Testis (tissue), 2 donors: ENCODE measurements at regions not wholly inside any gene's neighbourhood (a gene's known extent, or its start where the extent isn't known, plus 50 kb on each side); places are given as distances from the start of the nearest gene placed in this dataset.
A peak's percentile ranks its signal among the peaks of the same experiment; 100 is the strongest.

Experiments used
- DNase-seq: peaks from one replicate; pipeline ENCODE4 v3.0.0-alpha.2; 2019
- H3K27ac ChIP-seq, 2 donors: fragments of 200-600 bp; sonication (generic); one replicate each; pipeline ENCODE4 v1.5.1; 2019
- H3K27me3 ChIP-seq: fragments of 200-600 bp; sonication (generic); one replicate; pipeline ENCODE4 v1.5.1; 2019
- H3K36me3 ChIP-seq: fragments of 200-600 bp; sonication (generic); one replicate; pipeline ENCODE4 v1.5.1; 2017; ENCODE audit warnings: low read depth; ENCODE audit errors: missing control alignments
- H3K4me1 ChIP-seq: fragments of 200-600 bp; sonication (generic); one replicate; pipeline ENCODE4 v1.5.1; 2019
- H3K4me3 ChIP-seq, 2 donors: fragments of 200-600 bp; sonication (generic); one replicate each; pipeline ENCODE4 v1.5.1; 2017 to 2019
- H3K9me3 ChIP-seq: fragments of 200-600 bp; sonication (generic); one replicate; pipeline ENCODE4 v1.5.1; 2017
- POLR2A ChIP-seq: fragments of 450-650 bp; IDR thresholded peaks from one replicate; pipeline ENCODE4 v1.6.1; 2017; ENCODE audit warnings: antibody characterized with exemption, mild to moderate bottlenecking, moderate library complexity
- WGBS, 2 donors: methylation state at CpG; one replicate each; pipeline ENCODE4 v1.1.5; 2018; 5-methylcytosine and 5-hydroxymethylcytosine counted together
- intact Hi-C: fragments of 100-400 bp; cut with DNase I; formaldehyde crosslinking; loops from one replicate; pipeline ENCODE4 v1.15.1; 2023; ENCODE audit warnings: low total_unique reads
- TF ChIP-seq, protein P1 (sequence below), 3 experiments: fragments of 450-650 bp in 2 of 3; fragments of 200-600 bp in 1 of 3; sonication (generic) in 1 of 3; IDR thresholded peaks; one replicate each; pipeline ENCODE4 v1.5.1; 2016 to 2019; ENCODE audit warnings: antibody characterized with exemption in 3 of 3, mild to moderate bottlenecking in 2 of 3, moderate library complexity in 1 of 3

DNA sequence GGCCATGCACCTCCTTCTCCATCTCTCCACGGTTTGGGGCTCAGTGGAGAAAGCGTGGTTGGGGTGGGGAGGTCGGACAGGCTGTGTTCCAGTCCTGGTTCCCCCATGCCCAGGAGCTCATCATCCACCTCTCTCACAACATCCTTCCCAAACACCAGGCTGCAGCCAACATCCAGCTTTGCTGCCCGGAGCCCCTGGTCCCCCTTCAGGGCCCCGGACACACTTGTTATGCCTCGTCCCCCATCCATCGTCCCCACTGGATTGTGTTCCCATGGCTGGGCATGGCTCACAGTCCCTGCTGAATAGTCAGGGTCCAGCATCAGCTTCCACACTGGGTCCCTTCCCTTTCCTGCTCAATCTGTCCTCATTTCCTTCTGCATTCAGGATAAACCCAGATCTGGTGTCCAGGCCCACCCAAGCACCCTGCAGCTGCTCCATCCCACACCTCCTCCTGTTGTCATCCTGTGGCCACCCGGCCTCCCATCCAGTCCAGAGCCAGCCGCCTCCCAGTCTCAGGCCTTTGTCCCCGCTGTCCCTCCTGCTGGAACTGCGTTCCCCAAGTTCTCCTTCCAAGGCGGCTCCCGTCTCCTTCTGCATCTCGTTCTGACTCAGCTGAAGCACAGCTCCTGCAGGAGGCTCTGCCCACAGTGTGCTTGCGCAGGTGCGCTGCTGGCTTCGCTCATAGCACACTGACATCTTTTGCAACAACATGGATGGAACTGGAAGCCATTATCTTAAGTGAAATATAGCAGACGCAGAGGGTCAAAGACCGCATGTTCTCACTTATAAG lies 211.4 kb upstream of the RTL1 start:
- Histone ChIP-seq H3K27me3 (no peaks in the 10 kb centered on the region), H3K27ac (no peak overlapping the region), H3K4me3 (no peak overlapping the region), H3K36me3 (no peaks in the 10 kb centered on the region), H3K4me1 (peaks cover 4% of the 10 kb centered on the region), H3K9me3 (no peaks in the 10 kb centered on the region)
- TF ChIP-seq, protein P1, sequence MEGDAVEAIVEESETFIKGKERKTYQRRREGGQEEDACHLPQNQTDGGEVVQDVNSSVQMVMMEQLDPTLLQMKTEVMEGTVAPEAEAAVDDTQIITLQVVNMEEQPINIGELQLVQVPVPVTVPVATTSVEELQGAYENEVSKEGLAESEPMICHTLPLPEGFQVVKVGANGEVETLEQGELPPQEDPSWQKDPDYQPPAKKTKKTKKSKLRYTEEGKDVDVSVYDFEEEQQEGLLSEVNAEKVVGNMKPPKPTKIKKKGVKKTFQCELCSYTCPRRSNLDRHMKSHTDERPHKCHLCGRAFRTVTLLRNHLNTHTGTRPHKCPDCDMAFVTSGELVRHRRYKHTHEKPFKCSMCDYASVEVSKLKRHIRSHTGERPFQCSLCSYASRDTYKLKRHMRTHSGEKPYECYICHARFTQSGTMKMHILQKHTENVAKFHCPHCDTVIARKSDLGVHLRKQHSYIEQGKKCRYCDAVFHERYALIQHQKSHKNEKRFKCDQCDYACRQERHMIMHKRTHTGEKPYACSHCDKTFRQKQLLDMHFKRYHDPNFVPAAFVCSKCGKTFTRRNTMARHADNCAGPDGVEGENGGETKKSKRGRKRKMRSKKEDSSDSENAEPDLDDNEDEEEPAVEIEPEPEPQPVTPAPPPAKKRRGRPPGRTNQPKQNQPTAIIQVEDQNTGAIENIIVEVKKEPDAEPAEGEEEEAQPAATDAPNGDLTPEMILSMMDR (IDR thresholded peaks at IDR 0.05): no peak
- no peak for TF ChIP-seq POLR2A
- WGBS, 2 donors: 93 to 94% methylated on average over 18 to 19 of the region's 19 CpGs
- intact Hi-C loops: no loop called here
- peak; percentile 4 for DNase-seq

DNA sequence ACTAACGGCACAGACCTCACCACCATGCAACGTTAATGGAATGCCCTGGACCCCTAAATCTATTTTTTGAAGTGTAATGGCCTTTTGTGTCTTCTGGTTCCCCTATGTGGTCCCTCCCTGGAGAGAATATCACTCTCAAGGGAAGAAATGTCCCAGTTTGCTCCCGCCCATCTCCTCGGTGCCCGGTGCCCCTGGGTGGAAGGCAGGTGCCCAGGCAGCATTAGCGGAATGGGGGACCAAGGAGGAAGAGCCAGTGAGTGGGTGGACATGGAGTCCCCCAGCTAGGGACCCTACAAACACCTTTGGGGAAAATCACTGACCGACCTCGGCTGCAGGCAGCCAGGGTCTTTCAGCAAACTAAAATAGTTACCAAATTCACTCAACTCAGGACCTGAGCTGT lies 212.1 kb upstream of the RTL1 start:
- Histone ChIP-seq H3K36me3 (no peaks in the 10 kb centered on the region), H3K27me3 (no peaks in the 10 kb centered on the region), H3K27ac (no peak overlapping the region), H3K9me3 (no peaks in the 10 kb centered on the region), H3K4me3 (no peak overlapping the region), H3K4me1 (peaks cover 4% of the 10 kb centered on the region)
- 89 to 93% methylated on average over 8 of the region's 8 CpGs for WGBS, 2 donors
- intact Hi-C loops: no loop called here
- DNase-seq: no peak
- TF ChIP-seq POLR2A: no peak
- TF ChIP-seq, protein P1 (IDR thresholded peaks at IDR 0.05): no peak

DNA sequence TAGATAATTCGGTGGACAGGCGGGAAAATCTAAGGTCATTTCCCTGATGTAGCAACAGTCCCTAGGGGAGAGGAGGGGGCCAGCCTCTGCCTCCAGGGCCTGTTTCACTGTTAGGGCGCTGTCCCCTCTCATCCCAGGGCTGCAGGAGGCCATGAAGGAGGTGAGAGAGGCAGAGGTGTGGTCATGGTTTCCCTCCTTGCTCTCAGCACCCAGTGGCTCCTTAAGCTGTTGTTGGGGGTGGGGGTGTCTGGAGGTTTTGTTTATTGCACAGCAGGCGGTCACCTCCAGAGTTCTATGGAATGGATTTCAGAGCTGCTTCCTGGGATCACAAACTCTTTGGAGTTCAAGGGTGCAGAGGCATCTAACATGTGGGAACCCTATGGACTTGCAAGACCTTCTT lies 212.5 kb upstream of the RTL1 start:
- no peak for DNase-seq

DNA sequence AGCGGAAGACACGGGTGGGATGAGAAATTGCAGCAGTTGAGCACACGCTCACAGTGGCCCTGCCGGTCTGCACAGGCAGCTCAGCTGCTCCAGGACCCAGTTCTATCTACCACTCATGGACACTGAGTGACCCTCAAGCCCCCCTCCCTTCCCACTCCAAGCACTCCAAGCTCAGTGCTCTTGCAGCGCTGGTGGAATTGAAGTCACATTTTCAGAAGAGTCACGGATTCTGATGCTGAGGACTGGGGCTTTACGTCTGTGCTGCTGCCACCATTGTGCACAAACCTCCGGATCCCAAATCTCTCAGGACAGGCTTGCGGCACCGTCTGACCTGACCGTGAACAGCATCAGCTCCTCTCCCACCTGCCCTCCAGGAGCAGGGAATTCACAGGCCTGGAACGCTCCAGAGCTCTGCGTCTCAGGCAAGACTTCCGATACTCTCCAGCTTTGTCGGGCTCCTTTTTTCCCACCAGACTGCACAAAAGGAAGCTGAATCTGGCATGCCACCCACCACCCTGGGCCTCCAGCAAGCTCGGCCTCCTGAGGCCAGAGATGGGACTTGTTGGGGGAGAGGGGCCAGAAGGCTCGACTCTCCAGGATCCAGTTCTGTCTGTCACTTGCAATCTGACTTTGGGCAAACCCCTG lies 213.1 kb upstream of the RTL1 start:
- Histone ChIP-seq H3K27me3 (no peaks in the 10 kb centered on the region), H3K27ac (no peak overlapping the region), H3K36me3 (no peaks in the 10 kb centered on the region), H3K4me3 (no peak overlapping the region), H3K4me1 (peaks cover 4% of the 10 kb centered on the region), H3K9me3 (no peaks in the 10 kb centered on the region)
- TF ChIP-seq, protein P1 (IDR thresholded peaks at IDR 0.05): no peak
- no peak for TF ChIP-seq POLR2A
- WGBS, 2 donors: 88 to 92% methylated on average over 11 to 17 of the region's 17 CpGs
- intact Hi-C loops: no loop called here
- DNase-seq: peak; percentile 1

More for the DNA sequence above, 212.5 kb upstream of the RTL1 start:
- intact Hi-C loops: no loop called here
- peaks cover 4% of the 10 kb centered on the region for H3K4me1 ChIP-seq
- WGBS, 2 donors: 79 to 82% methylated on average over 4 of the region's 4 CpGs
- TF ChIP-seq POLR2A: no peak
- TF ChIP-seq, protein P1 (IDR thresholded peaks at IDR 0.05): no peak
- H3K9me3 ChIP-seq: no peaks in the 10 kb centered on the region
- H3K27me3 ChIP-seq: no peaks in the 10 kb centered on the region
- H3K36me3 ChIP-seq: no peaks in the 10 kb centered on the region
- no peak overlapping the region for H3K4me3 ChIP-seq
- no peak overlapping the region for H3K27ac ChIP-seq
